ENCODE measurements at regions not wholly inside any gene's neighbourhood (a gene's known extent, or its start where the extent isn't known, plus 50 kb on each side); places are given as distances from the start of the nearest gene placed in this dataset.

- H3K27me3 ChIP-seq, result no peaks in the 10 kb centered on the region
- in situ Hi-C loops (cut with MboI; ENCODE audit: low sequenced_read_pairs in 4 of 4), result no loop called here
- H3K4me1 ChIP-seq, result no peaks in the 10 kb centered on the region
- H3K4me3 ChIP-seq, result no peak overlapping the region
- ATAC-seq, result no peak
- no peaks in the 10 kb centered on the region for H3K36me3 ChIP-seq
- no peak for DNase-seq
- TF ChIP-seq CTCF (IDR thresholded peaks at IDR 0.05 in 4 of 5, conservative IDR thresholded peaks at IDR 0.05 in 1 of 5) (no peak), POLR2A (IDR thresholded peaks at IDR 0.05) (no peak)
- H3K9me3 ChIP-seq, result no peaks in the 10 kb centered on the region
- H3K27ac ChIP-seq, result no peak overlapping the region
- intact Hi-C loops (cut with DNase I; ENCODE audit: low total_unique reads), result no loop called here
Measured at GRCh38 chr1:79604490-79605198, 598.1 kb upstream of the ADGRL4 start.

GRCh38 chr1:79603843-79604242 lies 597.3 kb upstream of the ADGRL4 start:
- in situ Hi-C loops (cut with MboI; ENCODE audit: low sequenced_read_pairs in 4 of 4), result no loop called here
- DNase-seq (no peak), ATAC-seq (no peak)
- H3K36me3 ChIP-seq, result no peaks in the 10 kb centered on the region
- H3K27me3 ChIP-seq, result no peaks in the 10 kb centered on the region
- TF ChIP-seq CTCF (IDR thresholded peaks at IDR 0.05 in 4 of 5, conservative IDR thresholded peaks at IDR 0.05 in 1 of 5) (no peak), POLR2A (IDR thresholded peaks at IDR 0.05) (no peak)
- H3K9me3 ChIP-seq, result no peaks in the 10 kb centered on the region
- H3K4me1 ChIP-seq, result no peaks in the 10 kb centered on the region
- intact Hi-C loops (cut with DNase I; ENCODE audit: low total_unique reads), result no loop called here
- no peak overlapping the region for H3K4me3 ChIP-seq
- H3K27ac ChIP-seq, result no peak overlapping the region

- Histone ChIP-seq H3K4me3 (no peak overlapping the region), H3K36me3 (no peaks in the 10 kb centered on the region), H3K27ac (no peak overlapping the region), H3K4me1 (no peaks in the 10 kb centered on the region), H3K9me3 (no peaks in the 10 kb centered on the region), H3K27me3 (no peaks in the 10 kb centered on the region)
- TF ChIP-seq POLR2A (IDR thresholded peaks at IDR 0.05) (no peak), CTCF (IDR thresholded peaks at IDR 0.05 in 4 of 5, conservative IDR thresholded peaks at IDR 0.05 in 1 of 5) (no peak)
- ATAC-seq (no peak), DNase-seq (no peak)
- intact Hi-C loops (cut with DNase I; ENCODE audit: low total_unique reads), result no loop called here
- in situ Hi-C loops (cut with MboI; ENCODE audit: low sequenced_read_pairs in 4 of 4), result no loop called here
Measured at GRCh38 chr1:79599257-79599656, 592.7 kb upstream of the ADGRL4 start.

GRCh38 chr1:79595931-79596330 lies 589.4 kb upstream of the ADGRL4 start:
- no peak overlapping the region for H3K4me3 ChIP-seq
- no peak overlapping the region for H3K27ac ChIP-seq
- DNase-seq, result no peak
- H3K27me3 ChIP-seq, result no peaks in the 10 kb centered on the region
- no peaks in the 10 kb centered on the region for H3K4me1 ChIP-seq
- in situ Hi-C loops (cut with MboI; ENCODE audit: low sequenced_read_pairs in 4 of 4) (no loop called here), intact Hi-C loops (cut with DNase I; ENCODE audit: low total_unique reads) (no loop called here)
- TF ChIP-seq POLR2A (IDR thresholded peaks at IDR 0.05) (no peak), CTCF (IDR thresholded peaks at IDR 0.05 in 4 of 5, conservative IDR thresholded peaks at IDR 0.05 in 1 of 5) (no peak)
- H3K9me3 ChIP-seq, result no peaks in the 10 kb centered on the region
- ATAC-seq, result no peak
- no peaks in the 10 kb centered on the region for H3K36me3 ChIP-seq
